Subcutaneous abdominal adipose tissue (tissue), 5 donors: ENCODE measurements at regions not wholly inside any gene's neighbourhood (a gene's known extent, or its start where the extent isn't known, plus 50 kb on each side); places are given as distances from the start of the nearest gene placed in this dataset.

ENCODE experiments used
- H3K27ac ChIP-seq: one replicate; pipeline ENCODE4 v1.7.0; 2013; ENCODE audit warnings: low read depth, mild to moderate bottlenecking, inconsistent platforms, low read length, moderate library complexity
- H3K27me3 ChIP-seq, 5 donors: one replicate each; pipeline ENCODE4 v1.7.0; 2013; ENCODE audit warnings: low read length in 5 of 5, inconsistent platforms in 1 of 5; ENCODE audit not compliant: control insufficient read depth in 5 of 5, insufficient read depth in 4 of 5
- H3K36me3 ChIP-seq, 5 donors: one replicate each; pipeline ENCODE4 v1.7.0; 2013; ENCODE audit warnings: low read length in 5 of 5; ENCODE audit not compliant: control insufficient read depth in 5 of 5, insufficient read depth in 5 of 5
- H3K4me1 ChIP-seq, 5 donors: one replicate each; pipeline ENCODE4 v1.7.0; 2013; ENCODE audit warnings: low read length in 5 of 5, mild to moderate bottlenecking in 3 of 5, moderate library complexity in 1 of 5; ENCODE audit not compliant: control insufficient read depth in 5 of 5, insufficient read depth in 5 of 5
- H3K4me3 ChIP-seq, 5 donors: one replicate each; pipeline ENCODE4 v1.7.0; 2013; ENCODE audit warnings: low read length in 5 of 5, low read depth in 1 of 5
- H3K9ac ChIP-seq, 5 donors: one replicate each; pipeline ENCODE4 v1.7.0; 2013; ENCODE audit warnings: low read length in 5 of 5, mild to moderate bottlenecking in 4 of 5, moderate library complexity in 3 of 5
- H3K9me3 ChIP-seq, 5 donors: one replicate each; pipeline ENCODE4 v1.7.0; 2013; ENCODE audit warnings: low read length in 5 of 5; ENCODE audit not compliant: control insufficient read depth in 5 of 5
- donor health status: healthy.
- donor health status: healthy.
- donor health status: healthy.
- donor health status: healthy.
- donor health status: healthy.

DNA sequence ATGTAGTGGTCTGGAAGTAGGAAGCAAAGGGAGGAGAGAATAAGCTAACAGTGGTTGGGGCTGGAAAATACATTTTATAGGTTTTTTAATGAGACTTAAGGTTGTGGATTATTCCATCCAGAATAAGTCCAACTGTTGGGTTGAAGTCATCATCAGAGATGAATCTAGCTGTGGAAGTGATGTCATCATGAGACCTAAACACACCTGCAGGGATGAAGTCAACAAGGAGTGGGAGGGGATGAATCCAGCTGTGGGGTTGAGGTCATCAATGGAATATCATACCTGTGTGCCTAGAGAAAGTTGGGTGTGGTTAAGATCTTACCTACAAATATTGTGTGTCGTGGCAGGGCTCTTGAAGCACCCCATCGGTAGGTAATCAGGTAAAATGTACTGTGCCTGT is 730.7 kb downstream of the RFPL4B start:
- Histone ChIP-seq H3K9ac (no peak overlapping the region), H3K4me1 (peaks cover 0 to 5% (median 3%) of the 10 kb centered on the region in 5 donors), H3K4me3 (no peak overlapping the region), H3K27me3 (no peaks in the 10 kb centered on the region), H3K27ac (no peak overlapping the region), H3K9me3 (no peaks in the 10 kb centered on the region), H3K36me3 (no peaks in the 10 kb centered on the region)

DNA sequence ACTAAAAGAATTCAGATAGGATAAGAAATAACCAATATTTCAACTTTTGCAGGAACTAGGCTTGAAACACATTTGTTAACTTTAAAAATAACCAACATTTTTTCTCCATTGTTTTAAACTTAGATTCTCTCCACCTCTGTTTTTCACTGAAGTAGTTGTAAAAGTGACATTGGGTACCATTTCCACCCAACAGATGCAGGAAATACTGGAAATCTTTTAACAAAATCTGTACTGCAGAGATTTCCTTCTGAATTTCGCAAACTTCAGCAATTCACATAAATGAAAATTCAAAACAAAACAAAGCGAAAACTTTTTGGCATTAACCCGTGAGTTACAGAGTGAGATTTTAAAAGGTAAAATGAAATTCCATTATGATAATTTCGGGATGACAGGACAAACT is 731.7 kb downstream of the RFPL4B start:
- no peak overlapping the region for H3K4me3 ChIP-seq

DNA sequence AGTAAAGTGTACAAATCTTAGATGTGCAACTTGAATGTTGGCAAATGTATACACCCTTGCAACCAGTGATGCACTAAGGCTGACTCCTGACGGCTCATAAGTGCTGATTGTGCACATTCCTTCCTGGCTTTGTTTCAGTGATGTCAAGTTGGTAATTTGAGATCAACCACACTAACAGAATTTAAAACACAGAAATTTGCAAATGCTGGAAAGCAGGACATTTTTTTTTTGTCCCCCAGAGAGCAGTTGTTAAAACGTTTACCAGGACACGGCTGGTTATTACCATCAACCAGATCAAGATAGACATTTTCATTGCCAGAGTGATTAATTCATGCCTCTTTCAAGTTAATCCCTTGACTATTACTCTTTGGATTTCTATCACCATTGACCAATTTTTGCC is 735.6 kb downstream of the RFPL4B start:
- no peaks in the 10 kb centered on the region for H3K9me3 ChIP-seq
- no peak overlapping the region for H3K27ac ChIP-seq
- no peak overlapping the region for H3K9ac ChIP-seq
- peaks cover 0 to 5% (median 0%) of the 10 kb centered on the region in 5 donors for H3K4me1 ChIP-seq
- no peaks in the 10 kb centered on the region for H3K36me3 ChIP-seq
- no peak overlapping the region for H3K4me3 ChIP-seq
- H3K27me3 ChIP-seq: no peaks in the 10 kb centered on the region

More for the DNA sequence above, 731.7 kb downstream of the RFPL4B start:
- Histone ChIP-seq H3K4me1 (peaks cover 0 to 5% (median 5%) of the 10 kb centered on the region in 5 donors), H3K36me3 (no peaks in the 10 kb centered on the region), H3K27me3 (no peaks in the 10 kb centered on the region), H3K9ac (no peak overlapping the region), H3K9me3 (no peaks in the 10 kb centered on the region), H3K27ac (no peak overlapping the region)

DNA sequence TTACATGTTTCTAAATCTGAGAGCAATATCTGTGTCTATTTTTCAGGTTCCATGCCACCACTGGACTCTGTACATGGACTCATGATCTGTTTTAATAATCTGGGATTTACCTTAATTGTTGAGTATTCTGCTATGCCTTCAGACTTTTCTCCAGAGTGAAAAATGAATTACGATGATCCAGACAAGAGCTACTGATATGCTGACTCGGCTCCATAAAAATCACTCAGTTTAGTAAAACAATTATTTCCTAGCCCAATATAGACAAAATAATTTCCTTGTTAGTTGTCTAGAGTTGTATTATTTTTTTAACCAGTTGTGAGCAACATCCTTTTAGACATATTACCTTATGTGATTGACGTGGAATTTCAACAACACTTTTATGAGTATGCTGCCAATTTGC is 736.8 kb downstream of the RFPL4B start:
- no peak overlapping the region for H3K27ac ChIP-seq
- peaks cover 0 to 5% (median 0%) of the 10 kb centered on the region in 5 donors for H3K4me1 ChIP-seq
- H3K27me3 ChIP-seq: no peaks in the 10 kb centered on the region
- no peaks in the 10 kb centered on the region for H3K9me3 ChIP-seq
- H3K36me3 ChIP-seq: no peaks in the 10 kb centered on the region
- no peak overlapping the region for H3K9ac ChIP-seq
- no peak overlapping the region for H3K4me3 ChIP-seq

DNA sequence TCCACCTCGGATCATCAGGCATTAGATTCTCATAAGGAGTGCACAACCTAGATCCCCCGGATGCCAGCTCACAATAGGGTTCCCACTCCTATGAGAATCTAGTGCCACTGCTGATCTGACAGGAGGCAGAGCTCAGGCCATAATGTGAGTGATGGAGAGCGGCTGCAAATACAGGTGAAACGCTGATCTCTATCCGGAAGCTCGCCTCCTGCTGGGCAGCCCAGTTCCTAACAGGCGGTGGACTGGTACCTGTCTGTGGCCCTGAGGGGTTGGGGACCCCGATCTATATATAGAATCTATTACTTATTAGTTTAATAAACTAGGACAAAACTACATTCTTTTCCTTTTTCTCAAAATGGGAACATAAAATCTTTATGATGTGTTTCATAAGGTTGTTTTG is 741.9 kb downstream of the RFPL4B start:
- H3K9ac ChIP-seq: no peak overlapping the region
- H3K9me3 ChIP-seq: no peaks in the 10 kb centered on the region

DNA sequence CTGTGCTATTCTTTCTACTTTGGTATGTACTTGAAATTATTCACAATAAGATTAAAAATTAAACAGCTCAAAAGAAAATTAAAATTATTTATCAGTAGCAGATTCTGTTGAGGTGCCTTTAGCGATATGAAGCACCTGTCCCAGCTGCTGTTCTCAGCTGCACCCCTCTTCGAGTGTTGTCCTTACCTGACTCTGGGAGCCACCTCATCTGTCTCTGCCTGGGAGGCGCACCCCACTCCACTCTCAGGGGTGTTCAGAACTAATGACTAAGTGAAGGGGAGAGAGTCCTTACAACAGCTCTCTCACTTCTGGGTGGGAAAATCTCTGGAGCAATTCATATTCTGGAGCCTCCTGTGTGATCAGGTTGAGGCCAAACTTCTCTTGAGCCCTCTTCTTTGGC is 745.7 kb downstream of the RFPL4B start:
- H3K9me3 ChIP-seq: no peaks in the 10 kb centered on the region
- H3K27me3 ChIP-seq: no peaks in the 10 kb centered on the region
- no peaks in the 10 kb centered on the region for H3K4me1 ChIP-seq
- no peaks in the 10 kb centered on the region for H3K36me3 ChIP-seq
- no peak overlapping the region for H3K9ac ChIP-seq
- H3K27ac ChIP-seq: no peak overlapping the region
- H3K4me3 ChIP-seq: no peak overlapping the region

More for the DNA sequence above, 741.9 kb downstream of the RFPL4B start:
- Histone ChIP-seq H3K36me3 (no peaks in the 10 kb centered on the region), H3K27me3 (no peaks in the 10 kb centered on the region), H3K4me1 (no peaks in the 10 kb centered on the region), H3K4me3 (no peak overlapping the region), H3K27ac (no peak overlapping the region)

DNA sequence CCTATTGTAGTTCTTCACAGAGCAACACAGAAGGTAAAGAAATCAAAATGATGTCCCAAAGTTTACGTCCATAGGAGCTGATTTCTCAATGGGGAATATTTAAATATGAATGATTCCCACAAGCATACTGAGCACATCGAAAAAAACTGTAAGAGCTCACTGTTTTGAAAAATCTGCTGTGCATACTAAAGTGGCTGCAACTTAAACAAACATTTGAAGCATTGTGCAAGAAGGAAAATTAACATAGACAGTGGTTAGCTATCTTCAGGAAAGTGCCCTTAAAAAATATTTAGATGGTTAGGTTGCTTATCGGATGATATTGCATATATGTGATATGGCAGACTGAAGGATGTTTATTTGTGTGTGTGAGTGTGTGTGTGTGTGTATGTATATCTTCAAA is 747.6 kb downstream of the RFPL4B start:
- H3K27ac ChIP-seq: no peak overlapping the region

DNA sequence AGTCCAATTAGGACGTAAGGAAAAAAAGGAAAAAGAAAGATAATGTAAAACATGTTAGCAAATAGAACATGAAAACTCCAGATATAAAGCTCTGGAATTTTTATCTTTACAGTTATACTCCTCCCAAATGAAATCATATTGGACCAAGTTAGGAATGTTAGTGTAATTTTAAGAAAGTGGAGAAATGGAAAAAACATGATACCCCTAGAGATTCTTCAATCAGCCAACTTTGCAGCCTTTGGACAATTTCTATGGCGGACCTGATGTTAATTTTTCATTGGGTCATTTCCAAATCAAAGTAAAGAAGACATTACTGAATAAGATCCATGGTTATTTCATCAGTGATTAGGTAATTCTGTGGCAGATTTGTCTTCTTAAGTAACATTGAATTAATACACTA is 748.7 kb downstream of the RFPL4B start:
- no peak overlapping the region for H3K27ac ChIP-seq
- H3K27me3 ChIP-seq: no peaks in the 10 kb centered on the region
- H3K36me3 ChIP-seq: no peaks in the 10 kb centered on the region
- H3K9me3 ChIP-seq: no peaks in the 10 kb centered on the region
- no peak overlapping the region for H3K9ac ChIP-seq
- H3K4me3 ChIP-seq: no peak overlapping the region
- H3K4me1 ChIP-seq: no peaks in the 10 kb centered on the region

More for the DNA sequence above, 747.6 kb downstream of the RFPL4B start:
- H3K9ac ChIP-seq: no peak overlapping the region
- no peaks in the 10 kb centered on the region for H3K27me3 ChIP-seq
- no peak overlapping the region for H3K4me3 ChIP-seq
- no peaks in the 10 kb centered on the region for H3K9me3 ChIP-seq
- no peaks in the 10 kb centered on the region for H3K36me3 ChIP-seq
- no peaks in the 10 kb centered on the region for H3K4me1 ChIP-seq

DNA sequence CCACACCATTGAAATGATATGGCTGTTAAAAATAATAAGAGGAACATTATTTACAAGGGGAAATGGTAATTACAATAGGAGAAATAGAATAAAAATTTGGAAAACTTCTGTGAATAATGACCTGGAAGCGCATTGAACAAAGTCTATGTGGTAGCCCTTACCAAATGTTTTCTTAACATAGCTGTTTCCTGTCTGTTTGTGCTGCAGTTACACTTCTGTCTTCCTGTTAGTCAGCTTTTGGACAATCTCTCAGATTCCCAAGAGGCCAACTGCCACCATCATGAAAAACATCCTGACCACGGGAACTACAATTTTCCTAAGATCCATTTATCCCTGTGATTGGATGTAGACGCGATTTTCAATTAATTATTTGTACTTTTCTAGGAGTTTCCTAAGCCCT is 754.4 kb upstream of the MARCKS start:
- H3K4me1 ChIP-seq: peaks cover 0 to 2% (median 0%) of the 10 kb centered on the region in 5 donors
- H3K9ac ChIP-seq: no peak overlapping the region
- H3K27ac ChIP-seq: no peak overlapping the region
- H3K4me3 ChIP-seq: no peak overlapping the region
- H3K9me3 ChIP-seq: no peaks in the 10 kb centered on the region
- H3K36me3 ChIP-seq: no peaks in the 10 kb centered on the region
- H3K27me3 ChIP-seq: no peaks in the 10 kb centered on the region

DNA sequence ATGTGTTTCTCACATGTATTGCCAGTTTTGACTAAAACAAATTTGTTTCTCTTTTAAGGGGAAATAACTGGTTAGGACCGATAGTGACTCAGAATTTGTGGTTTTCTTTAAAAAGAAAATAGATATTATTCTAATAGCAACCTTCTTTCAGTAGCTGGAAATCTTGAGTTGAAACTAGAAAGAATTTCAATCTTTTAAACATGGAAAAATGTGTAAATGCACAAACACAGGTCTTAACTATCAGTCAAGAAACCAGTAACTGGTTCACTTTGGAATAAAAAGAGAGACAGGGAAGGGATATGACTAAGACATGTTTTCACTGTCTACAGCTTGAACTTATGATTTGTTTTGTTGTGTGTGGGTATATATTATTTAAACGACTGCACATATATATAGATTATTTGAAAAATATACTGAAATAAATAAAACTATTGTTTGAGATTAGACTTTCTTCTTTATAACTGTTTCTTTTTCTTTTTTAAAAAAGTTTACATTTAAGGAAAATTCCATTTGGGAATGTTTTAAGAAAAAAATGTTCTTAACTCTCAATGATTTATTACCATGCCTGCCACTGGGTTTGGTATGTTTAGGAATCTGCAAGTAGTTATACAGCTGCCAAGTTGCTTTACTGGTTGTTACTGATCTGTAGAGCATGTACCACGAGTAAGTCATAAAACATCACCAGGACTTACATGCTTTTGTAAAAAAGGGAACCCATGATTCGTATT is 753.3 kb upstream of the MARCKS start:
- H3K36me3 ChIP-seq: no peaks in the 10 kb centered on the region
- H3K4me1 ChIP-seq: peaks cover 0 to 2% (median 0%) of the 10 kb centered on the region in 5 donors
- H3K9me3 ChIP-seq: peaks cover 0 to 3% (median 0%) of the 10 kb centered on the region in 5 donors
- no peak overlapping the region for H3K4me3 ChIP-seq
- H3K27me3 ChIP-seq: no peaks in the 10 kb centered on the region
- H3K27ac ChIP-seq: no peak overlapping the region
- no peak overlapping the region for H3K9ac ChIP-seq
